ENCODE measurements at regions not wholly inside any gene's neighbourhood (a gene's known extent, or its start where the extent isn't known, plus 50 kb on each side); places are given as distances from the start of the nearest gene placed in this dataset.

DNA sequence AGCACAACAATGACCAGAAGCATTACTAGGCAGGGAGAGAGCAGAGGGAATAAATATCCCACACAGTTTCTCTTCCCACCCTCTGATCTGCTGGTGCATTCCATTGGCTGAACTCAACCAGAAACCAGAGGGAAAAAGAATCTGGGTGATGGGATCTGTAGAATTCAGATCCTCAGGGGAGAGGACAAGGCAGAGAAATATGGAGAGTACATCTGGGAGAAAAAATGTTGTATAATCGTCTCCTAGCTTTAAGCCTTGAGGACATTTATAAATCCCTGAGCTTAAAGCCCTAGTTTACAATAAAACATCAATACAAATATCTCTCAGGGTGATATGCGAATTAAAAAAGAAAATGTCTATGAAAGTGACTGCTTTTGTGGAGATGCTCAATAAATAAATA, 368.1 kb upstream of the MAD2L1 start:
- no peak overlapping the region for H3K27ac Mint-ChIP-seq
- TF ChIP-seq, protein P1, sequence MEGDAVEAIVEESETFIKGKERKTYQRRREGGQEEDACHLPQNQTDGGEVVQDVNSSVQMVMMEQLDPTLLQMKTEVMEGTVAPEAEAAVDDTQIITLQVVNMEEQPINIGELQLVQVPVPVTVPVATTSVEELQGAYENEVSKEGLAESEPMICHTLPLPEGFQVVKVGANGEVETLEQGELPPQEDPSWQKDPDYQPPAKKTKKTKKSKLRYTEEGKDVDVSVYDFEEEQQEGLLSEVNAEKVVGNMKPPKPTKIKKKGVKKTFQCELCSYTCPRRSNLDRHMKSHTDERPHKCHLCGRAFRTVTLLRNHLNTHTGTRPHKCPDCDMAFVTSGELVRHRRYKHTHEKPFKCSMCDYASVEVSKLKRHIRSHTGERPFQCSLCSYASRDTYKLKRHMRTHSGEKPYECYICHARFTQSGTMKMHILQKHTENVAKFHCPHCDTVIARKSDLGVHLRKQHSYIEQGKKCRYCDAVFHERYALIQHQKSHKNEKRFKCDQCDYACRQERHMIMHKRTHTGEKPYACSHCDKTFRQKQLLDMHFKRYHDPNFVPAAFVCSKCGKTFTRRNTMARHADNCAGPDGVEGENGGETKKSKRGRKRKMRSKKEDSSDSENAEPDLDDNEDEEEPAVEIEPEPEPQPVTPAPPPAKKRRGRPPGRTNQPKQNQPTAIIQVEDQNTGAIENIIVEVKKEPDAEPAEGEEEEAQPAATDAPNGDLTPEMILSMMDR (conservative IDR thresholded peaks at IDR 0.05) = no peak
- no peak overlapping the region for H3K4me3 Mint-ChIP-seq
- no peak for DNase-seq (ENCODE audit: extremely low spot score, unreplicated experiment)
- H3K4me1 Mint-ChIP-seq (ENCODE audit: unreplicated experiment) = peaks cover 5% of the 10 kb centered on the region
- H3K27me3 Mint-ChIP-seq = no peaks in the 10 kb centered on the region
- H3K36me3 Mint-ChIP-seq = no peaks in the 10 kb centered on the region
- peaks cover 6% of the 10 kb centered on the region for H3K9me3 Mint-ChIP-seq

DNA sequence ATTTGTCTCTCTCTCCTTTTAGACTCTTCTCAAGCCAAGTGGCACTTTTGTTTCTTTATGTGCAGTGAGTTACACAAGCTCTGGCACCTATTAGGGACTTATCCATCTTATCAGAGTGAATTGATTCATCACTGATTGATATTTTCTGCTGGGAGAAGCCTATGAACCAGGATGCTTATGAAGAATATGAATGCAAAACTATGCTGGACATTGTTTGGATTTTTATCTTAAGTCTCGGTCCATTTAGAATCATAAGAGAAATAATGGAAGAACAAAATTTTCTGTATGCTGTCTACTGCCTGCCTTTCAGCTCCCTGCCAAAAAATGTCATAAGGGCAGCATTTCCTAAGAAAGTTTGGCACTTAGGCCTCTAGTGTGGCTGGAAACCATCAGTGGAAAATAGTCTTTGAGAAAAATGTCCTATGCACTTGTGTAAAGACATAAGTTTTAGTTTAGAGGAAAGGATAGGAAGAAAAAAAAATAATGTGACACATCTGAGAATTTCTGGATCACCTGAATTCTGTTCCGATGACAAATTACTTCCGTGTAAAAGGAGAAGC, 365.7 kb upstream of the MAD2L1 start:
- no peaks in the 10 kb centered on the region for H3K36me3 Mint-ChIP-seq
- H3K27ac Mint-ChIP-seq = no peak overlapping the region
- H3K27me3 Mint-ChIP-seq = no peaks in the 10 kb centered on the region
- H3K9me3 Mint-ChIP-seq = peaks cover 6% of the 10 kb centered on the region
- TF ChIP-seq, protein P1 (conservative IDR thresholded peaks at IDR 0.05) = no peak
- no peak overlapping the region for H3K4me3 Mint-ChIP-seq
- no peak for DNase-seq (ENCODE audit: extremely low spot score, unreplicated experiment)
- peaks cover 5% of the 10 kb centered on the region for H3K4me1 Mint-ChIP-seq (ENCODE audit: unreplicated experiment)

DNA sequence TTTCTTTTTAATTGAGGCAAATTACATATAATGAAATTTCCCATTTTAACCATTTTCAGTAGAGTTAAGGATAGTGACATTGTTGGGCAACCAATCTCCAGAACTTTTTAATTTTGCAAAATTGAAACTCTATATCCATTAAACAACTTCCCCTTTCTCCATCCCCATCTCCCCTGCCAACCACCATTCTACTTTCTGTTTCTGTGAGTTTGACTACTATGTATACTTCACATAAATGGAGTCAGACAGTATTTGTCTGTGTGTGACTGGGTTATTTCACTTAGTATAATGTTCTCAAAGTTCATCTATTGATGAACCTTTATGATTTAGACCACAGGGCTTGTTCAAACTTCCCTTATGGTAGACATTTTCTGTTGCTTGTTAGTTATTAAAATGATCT, 364.5 kb upstream of the MAD2L1 start:
- TF ChIP-seq, protein P1 (conservative IDR thresholded peaks at IDR 0.05) = no peak
- H3K36me3 Mint-ChIP-seq = no peaks in the 10 kb centered on the region
- H3K27me3 Mint-ChIP-seq = no peaks in the 10 kb centered on the region
- peaks cover 5% of the 10 kb centered on the region for H3K4me1 Mint-ChIP-seq (ENCODE audit: unreplicated experiment)
- H3K4me3 Mint-ChIP-seq = no peak overlapping the region
- peaks cover 6% of the 10 kb centered on the region for H3K9me3 Mint-ChIP-seq
- H3K27ac Mint-ChIP-seq = no peak overlapping the region
- no peak for DNase-seq (ENCODE audit: extremely low spot score, unreplicated experiment)

DNA sequence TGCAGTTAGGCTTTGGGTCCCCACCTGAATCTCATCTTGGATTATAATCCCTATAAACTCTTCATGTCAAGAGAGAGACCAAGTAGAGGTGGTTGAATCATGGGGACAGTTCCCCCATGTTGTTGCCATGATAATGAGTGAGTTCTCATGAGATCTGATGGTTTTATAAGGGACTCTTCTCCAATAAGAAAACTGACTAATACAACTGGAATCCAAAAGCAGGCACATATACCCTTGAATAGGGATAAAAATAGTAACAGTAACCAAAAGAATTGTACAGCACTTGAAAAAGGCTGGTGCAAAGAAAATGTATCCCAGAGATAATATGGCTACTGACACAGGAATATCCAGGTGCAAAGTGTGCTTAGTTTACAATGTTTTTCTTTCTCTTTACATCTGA, 351.5 kb upstream of the MAD2L1 start:
- H3K4me1 Mint-ChIP-seq (ENCODE audit: unreplicated experiment) = no peaks in the 10 kb centered on the region
- no peak overlapping the region for H3K27ac Mint-ChIP-seq
- H3K4me3 Mint-ChIP-seq = no peak overlapping the region
- TF ChIP-seq, protein P1 (conservative IDR thresholded peaks at IDR 0.05) = no peak
- no peaks in the 10 kb centered on the region for H3K36me3 Mint-ChIP-seq
- no peaks in the 10 kb centered on the region for H3K9me3 Mint-ChIP-seq
- no peaks in the 10 kb centered on the region for H3K27me3 Mint-ChIP-seq
- no peak for DNase-seq (ENCODE audit: extremely low spot score, unreplicated experiment)

DNA sequence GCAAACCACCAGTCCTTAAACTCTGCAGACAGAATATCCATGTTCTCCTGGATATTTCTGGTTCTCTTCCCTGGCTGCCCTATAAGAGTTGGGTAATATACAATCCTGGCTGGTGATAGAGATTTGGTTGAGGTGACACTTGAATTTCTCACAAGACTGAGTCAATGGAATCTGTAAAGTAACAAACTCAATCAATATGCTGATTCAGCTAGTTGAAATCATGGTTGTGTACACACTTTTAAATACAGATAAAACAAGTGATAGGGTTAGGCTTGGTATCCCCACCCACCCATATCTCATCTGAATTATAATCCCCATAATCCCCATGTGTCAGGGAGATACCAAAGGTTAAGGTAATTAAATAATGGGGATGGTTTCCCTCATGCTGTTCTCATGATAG, 349.2 kb upstream of the MAD2L1 start:
- Mint-ChIP-seq H3K36me3 (no peaks in the 10 kb centered on the region), H3K27ac (no peak overlapping the region), H3K4me1 (ENCODE audit: unreplicated experiment) (no peaks in the 10 kb centered on the region), H3K27me3 (no peaks in the 10 kb centered on the region), H3K4me3 (no peak overlapping the region), H3K9me3 (no peaks in the 10 kb centered on the region)
- DNase-seq (ENCODE audit: extremely low spot score, unreplicated experiment) = no peak
- TF ChIP-seq, protein P1 (conservative IDR thresholded peaks at IDR 0.05) = no peak

DNA sequence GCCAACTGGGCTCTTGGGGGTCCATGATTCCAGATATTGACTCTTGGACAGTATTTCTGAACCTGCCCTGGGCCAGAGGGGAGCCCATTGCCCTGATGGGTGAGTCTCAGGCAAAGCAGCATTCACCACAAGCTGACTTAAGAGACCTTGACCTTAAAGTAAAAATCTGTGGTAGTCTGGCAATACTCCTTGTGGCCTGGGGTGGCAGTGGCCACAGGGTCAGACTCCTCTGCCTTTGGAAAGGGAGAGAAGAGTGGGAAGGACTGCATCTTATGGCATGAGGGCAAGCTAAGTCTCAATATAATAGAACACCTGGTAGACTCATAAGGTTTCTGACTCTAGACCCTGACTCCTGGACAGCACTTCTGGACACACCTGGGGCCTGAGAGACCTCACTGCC, 340.3 kb upstream of the MAD2L1 start:
- no peak overlapping the region for H3K27ac Mint-ChIP-seq
- H3K4me3 Mint-ChIP-seq = no peak overlapping the region

More for the DNA sequence above, 340.3 kb upstream of the MAD2L1 start:
- DNase-seq (ENCODE audit: extremely low spot score, unreplicated experiment) = no peak
- Mint-ChIP-seq H3K27me3 (no peaks in the 10 kb centered on the region), H3K36me3 (no peaks in the 10 kb centered on the region), H3K4me1 (ENCODE audit: unreplicated experiment) (no peaks in the 10 kb centered on the region), H3K9me3 (peaks cover 5% of the 10 kb centered on the region)
- TF ChIP-seq, protein P1 (conservative IDR thresholded peaks at IDR 0.05) = no peak
